Neural progenitor cell (in vitro differentiated cells): ENCODE measurements at regions not wholly inside any gene's neighbourhood (a gene's known extent, or its start where the extent isn't known, plus 50 kb on each side); places are given as distances from the start of the nearest gene placed in this dataset.

ENCODE experiments used
- CTCF ChIP-seq: fragments of 200-600 bp; sonication (generic); IDR thresholded peaks from 2 replicates; pipeline ENCODE4 v1.5.1; 2017; ENCODE audit warnings: antibody characterized with exemption, mild to moderate bottlenecking
- EZH2phosphoT487 ChIP-seq: fragments of 200-600 bp; sonication (generic); IDR thresholded peaks from 2 replicates; pipeline ENCODE4 v1.6.1; 2017; ENCODE audit warnings: antibody characterized with exemption

- TF ChIP-seq CTCF (no peak), EZH2phosphoT487 (no peak)
These were observed 500.2 kb downstream of the CDH11 start for GRCh38 chr16:64621616-64622015.
